SK-N-SH treated with all-trans-retinoic acid at 6 μM for 48 hours (cell line): ENCODE measurements at regions not wholly inside any gene's neighbourhood (a gene's known extent, or its start where the extent isn't known, plus 50 kb on each side); places are given as distances from the start of the nearest gene placed in this dataset.

Experiments
- ARNTL ChIP-seq: fragments of 450-650 bp; formaldehyde crosslinking; IDR thresholded peaks from 2 replicates; pipeline ENCODE4 v1.5.0; 2020; ENCODE audit warnings: low read depth, mild to moderate bottlenecking, moderate library complexity, borderline replicate concordance
- CSDC2 ChIP-seq: fragments of 250-450 bp; sonication (Bioruptor Pico); IDR thresholded peaks from 2 replicates; pipeline ENCODE4 v1.5.0; 2020; ENCODE audit warnings: mild to moderate bottlenecking, moderate library complexity
- ESRRG ChIP-seq: fragments of 250-450 bp; sonication (Bioruptor Pico); IDR thresholded peaks from 2 replicates; pipeline ENCODE4 v1.6.1; 2021; ENCODE audit warnings: mild to moderate bottlenecking
- GLIS3 ChIP-seq: fragments of 250-450 bp; sonication (Bioruptor Pico); IDR thresholded peaks from 2 replicates; pipeline ENCODE4 v1.5.0; 2020; ENCODE audit warnings: mild to moderate bottlenecking, moderate library complexity
- RARB ChIP-seq: fragments of 250-450 bp; sonication (Bioruptor Pico); IDR thresholded peaks from 2 replicates; pipeline ENCODE4 v1.8.0; 2021; ENCODE audit warnings: mild to moderate bottlenecking, moderate library complexity
- TOX ChIP-seq: fragments of 250-450 bp; sonication (Bioruptor Pico); IDR thresholded peaks from 2 replicates; pipeline ENCODE4 v1.8.0; 2021; ENCODE audit warnings: mild to moderate bottlenecking, moderate library complexity, borderline replicate concordance
- ZFP30 ChIP-seq: fragments of 450-650 bp; formaldehyde crosslinking; IDR thresholded peaks from 2 replicates; pipeline ENCODE4 v1.5.0; 2022; ENCODE audit warnings: mild to moderate bottlenecking, moderate library complexity
- TF ChIP-seq, protein P1 (sequence below): fragments of 250-450 bp; sonication (Bioruptor Pico); IDR thresholded peaks from 2 replicates; pipeline ENCODE4 v1.5.1; 2021; ENCODE audit warnings: mild to moderate bottlenecking, moderate library complexity
- TF ChIP-seq, protein P2 (sequence below): fragments of 250-450 bp; sonication (Bioruptor Pico); IDR thresholded peaks from 2 replicates; pipeline ENCODE4 v1.8.0; 2020; ENCODE audit warnings: mild to moderate bottlenecking, moderate library complexity, borderline replicate concordance
- TF ChIP-seq, protein P3 (sequence below): fragments of 250-450 bp; sonication (Bioruptor Pico); IDR thresholded peaks from 2 replicates; pipeline ENCODE4 v1.5.1; 2020; ENCODE audit warnings: low read depth, mild to moderate bottlenecking, moderate library complexity

DNA sequence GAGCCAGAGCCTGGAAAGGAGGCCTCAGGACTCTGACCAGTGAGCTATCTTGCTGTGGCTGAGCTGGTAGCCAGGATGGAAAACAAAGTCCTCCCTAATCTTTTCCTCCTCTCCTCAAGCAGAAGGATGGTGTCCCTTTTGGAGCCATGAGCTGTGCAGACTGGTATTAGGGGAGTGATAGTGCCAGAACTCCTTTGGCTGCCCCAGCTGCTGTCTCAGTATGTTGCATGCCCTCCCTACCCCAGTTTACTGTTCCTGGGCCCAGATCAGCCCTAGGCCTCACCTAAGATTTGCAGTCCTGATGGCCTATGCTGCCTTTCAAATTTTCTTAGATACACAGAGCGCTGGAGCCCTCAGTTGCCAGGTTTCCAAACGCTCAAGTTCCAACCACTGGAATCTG lies 150.3 kb upstream of the ALG10B start:
- TF ChIP-seq CSDC2 (CRISPR knock-in tag) = no peak
- TF ChIP-seq, protein P1, sequence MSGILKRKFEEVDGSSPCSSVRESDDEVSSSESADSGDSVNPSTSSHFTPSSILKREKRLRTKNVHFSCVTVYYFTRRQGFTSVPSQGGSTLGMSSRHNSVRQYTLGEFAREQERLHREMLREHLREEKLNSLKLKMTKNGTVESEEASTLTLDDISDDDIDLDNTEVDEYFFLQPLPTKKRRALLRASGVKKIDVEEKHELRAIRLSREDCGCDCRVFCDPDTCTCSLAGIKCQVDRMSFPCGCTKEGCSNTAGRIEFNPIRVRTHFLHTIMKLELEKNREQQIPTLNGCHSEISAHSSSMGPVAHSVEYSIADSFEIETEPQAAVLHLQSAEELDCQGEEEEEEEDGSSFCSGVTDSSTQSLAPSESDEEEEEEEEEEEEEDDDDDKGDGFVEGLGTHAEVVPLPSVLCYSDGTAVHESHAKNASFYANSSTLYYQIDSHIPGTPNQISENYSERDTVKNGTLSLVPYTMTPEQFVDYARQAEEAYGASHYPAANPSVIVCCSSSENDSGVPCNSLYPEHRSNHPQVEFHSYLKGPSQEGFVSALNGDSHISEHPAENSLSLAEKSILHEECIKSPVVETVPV = no peak
- TF ChIP-seq ARNTL (CRISPR knock-in tag) = no peak
- no peak for TF ChIP-seq RARB (CRISPR knock-in tag)
- no peak for TF ChIP-seq ZFP30 (CRISPR knock-in tag)
- no peak for TF ChIP-seq GLIS3
- TF ChIP-seq, protein P2, sequence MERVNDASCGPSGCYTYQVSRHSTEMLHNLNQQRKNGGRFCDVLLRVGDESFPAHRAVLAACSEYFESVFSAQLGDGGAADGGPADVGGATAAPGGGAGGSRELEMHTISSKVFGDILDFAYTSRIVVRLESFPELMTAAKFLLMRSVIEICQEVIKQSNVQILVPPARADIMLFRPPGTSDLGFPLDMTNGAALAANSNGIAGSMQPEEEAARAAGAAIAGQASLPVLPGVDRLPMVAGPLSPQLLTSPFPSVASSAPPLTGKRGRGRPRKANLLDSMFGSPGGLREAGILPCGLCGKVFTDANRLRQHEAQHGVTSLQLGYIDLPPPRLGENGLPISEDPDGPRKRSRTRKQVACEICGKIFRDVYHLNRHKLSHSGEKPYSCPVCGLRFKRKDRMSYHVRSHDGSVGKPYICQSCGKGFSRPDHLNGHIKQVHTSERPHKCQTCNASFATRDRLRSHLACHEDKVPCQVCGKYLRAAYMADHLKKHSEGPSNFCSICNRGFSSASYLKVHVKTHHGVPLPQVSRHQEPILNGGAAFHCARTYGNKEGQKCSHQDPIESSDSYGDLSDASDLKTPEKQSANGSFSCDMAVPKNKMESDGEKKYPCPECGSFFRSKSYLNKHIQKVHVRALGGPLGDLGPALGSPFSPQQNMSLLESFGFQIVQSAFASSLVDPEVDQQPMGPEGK = no peak
- TF ChIP-seq ESRRG (CRISPR knock-in tag) = no peak
- no peak for TF ChIP-seq TOX (CRISPR knock-in tag)
- TF ChIP-seq, protein P3, sequence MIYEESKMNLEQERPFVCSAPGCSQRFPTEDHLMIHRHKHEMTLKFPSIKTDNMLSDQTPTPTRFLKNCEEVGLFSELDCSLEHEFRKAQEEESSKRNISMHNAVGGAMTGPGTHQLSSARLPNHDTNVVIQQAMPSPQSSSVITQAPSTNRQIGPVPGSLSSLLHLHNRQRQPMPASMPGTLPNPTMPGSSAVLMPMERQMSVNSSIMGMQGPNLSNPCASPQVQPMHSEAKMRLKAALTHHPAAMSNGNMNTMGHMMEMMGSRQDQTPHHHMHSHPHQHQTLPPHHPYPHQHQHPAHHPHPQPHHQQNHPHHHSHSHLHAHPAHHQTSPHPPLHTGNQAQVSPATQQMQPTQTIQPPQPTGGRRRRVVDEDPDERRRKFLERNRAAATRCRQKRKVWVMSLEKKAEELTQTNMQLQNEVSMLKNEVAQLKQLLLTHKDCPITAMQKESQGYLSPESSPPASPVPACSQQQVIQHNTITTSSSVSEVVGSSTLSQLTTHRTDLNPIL (CRISPR knock-in tag) = no peak
